ENCODE measurements at regions not wholly inside any gene's neighbourhood (a gene's known extent, or its start where the extent isn't known, plus 50 kb on each side); places are given as distances from the start of the nearest gene placed in this dataset.

- no peaks in the 10 kb centered on the region for H3K4me1 Mint-ChIP-seq (ENCODE audit: unreplicated experiment)
- no peak overlapping the region for H3K27ac Mint-ChIP-seq (ENCODE audit: unreplicated experiment)
- DNase-seq (ENCODE audit: extremely low spot score, unreplicated experiment) = no peak
- H3K9me3 Mint-ChIP-seq (ENCODE audit: unreplicated experiment) = peaks cover 61% of the 10 kb centered on the region
- TF ChIP-seq CTCF (IDR thresholded peaks at IDR 0.05) = no peak
- H3K4me3 Mint-ChIP-seq (ENCODE audit: unreplicated experiment) = no peak overlapping the region
- H3K36me3 Mint-ChIP-seq (ENCODE audit: unreplicated experiment) = no peaks in the 10 kb centered on the region
- H3K27me3 Mint-ChIP-seq (ENCODE audit: unreplicated experiment) = no peaks in the 10 kb centered on the region
These were observed 1523.5 kb downstream of the AACS start for GRCh38 chr12:126588586-126589249.

GRCh38 chr12:126591533-126591932 is 1526.3 kb downstream of the AACS start:
- TF ChIP-seq CTCF (IDR thresholded peaks at IDR 0.05) = no peak
- Mint-ChIP-seq H3K27ac (ENCODE audit: unreplicated experiment) (no peak overlapping the region), H3K4me1 (ENCODE audit: unreplicated experiment) (no peaks in the 10 kb centered on the region), H3K36me3 (ENCODE audit: unreplicated experiment) (no peaks in the 10 kb centered on the region), H3K27me3 (ENCODE audit: unreplicated experiment) (no peaks in the 10 kb centered on the region), H3K9me3 (ENCODE audit: unreplicated experiment) (peaks cover 57% of the 10 kb centered on the region), H3K4me3 (ENCODE audit: unreplicated experiment) (no peak overlapping the region)
- DNase-seq (ENCODE audit: extremely low spot score, unreplicated experiment) = no peak

- H3K4me3 Mint-ChIP-seq (ENCODE audit: unreplicated experiment) = no peak overlapping the region
- no peak for DNase-seq (ENCODE audit: extremely low spot score, unreplicated experiment)
- TF ChIP-seq CTCF (IDR thresholded peaks at IDR 0.05) = no peak
- no peaks in the 10 kb centered on the region for H3K4me1 Mint-ChIP-seq (ENCODE audit: unreplicated experiment)
- H3K27ac Mint-ChIP-seq (ENCODE audit: unreplicated experiment) = no peak overlapping the region
- H3K27me3 Mint-ChIP-seq (ENCODE audit: unreplicated experiment) = no peaks in the 10 kb centered on the region
- H3K36me3 Mint-ChIP-seq (ENCODE audit: unreplicated experiment) = no peaks in the 10 kb centered on the region
- peaks cover 51% of the 10 kb centered on the region for H3K9me3 Mint-ChIP-seq (ENCODE audit: unreplicated experiment)
These were observed 1536.2 kb downstream of the AACS start for GRCh38 chr12:126601184-126602170.

- H3K9me3 Mint-ChIP-seq (ENCODE audit: unreplicated experiment) = peaks cover 52% of the 10 kb centered on the region
- TF ChIP-seq CTCF (IDR thresholded peaks at IDR 0.05) = no peak
- no peaks in the 10 kb centered on the region for H3K27me3 Mint-ChIP-seq (ENCODE audit: unreplicated experiment)
- H3K27ac Mint-ChIP-seq (ENCODE audit: unreplicated experiment) = no peak overlapping the region
- no peak for DNase-seq (ENCODE audit: extremely low spot score, unreplicated experiment)
- no peaks in the 10 kb centered on the region for H3K4me1 Mint-ChIP-seq (ENCODE audit: unreplicated experiment)
- no peaks in the 10 kb centered on the region for H3K36me3 Mint-ChIP-seq (ENCODE audit: unreplicated experiment)
- no peak overlapping the region for H3K4me3 Mint-ChIP-seq (ENCODE audit: unreplicated experiment)
These were observed 1537.4 kb downstream of the AACS start for GRCh38 chr12:126602612-126603011.

GRCh38 chr12:126607157-126607556 is 1541.9 kb downstream of the AACS start:
- DNase-seq (ENCODE audit: extremely low spot score, unreplicated experiment) = no peak
- no peak overlapping the region for H3K27ac Mint-ChIP-seq (ENCODE audit: unreplicated experiment)
- H3K4me3 Mint-ChIP-seq (ENCODE audit: unreplicated experiment) = no peak overlapping the region
- H3K4me1 Mint-ChIP-seq (ENCODE audit: unreplicated experiment) = no peaks in the 10 kb centered on the region
- no peak for TF ChIP-seq CTCF (IDR thresholded peaks at IDR 0.05)
- no peaks in the 10 kb centered on the region for H3K36me3 Mint-ChIP-seq (ENCODE audit: unreplicated experiment)
- peaks cover 48% of the 10 kb centered on the region for H3K9me3 Mint-ChIP-seq (ENCODE audit: unreplicated experiment)
- no peaks in the 10 kb centered on the region for H3K27me3 Mint-ChIP-seq (ENCODE audit: unreplicated experiment)

All from osteocyte (in vitro differentiated cells).